ENCODE measurements at regions not wholly inside any gene's neighbourhood (a gene's known extent, or its start where the extent isn't known, plus 50 kb on each side); places are given as distances from the start of the nearest gene placed in this dataset.

DNA sequence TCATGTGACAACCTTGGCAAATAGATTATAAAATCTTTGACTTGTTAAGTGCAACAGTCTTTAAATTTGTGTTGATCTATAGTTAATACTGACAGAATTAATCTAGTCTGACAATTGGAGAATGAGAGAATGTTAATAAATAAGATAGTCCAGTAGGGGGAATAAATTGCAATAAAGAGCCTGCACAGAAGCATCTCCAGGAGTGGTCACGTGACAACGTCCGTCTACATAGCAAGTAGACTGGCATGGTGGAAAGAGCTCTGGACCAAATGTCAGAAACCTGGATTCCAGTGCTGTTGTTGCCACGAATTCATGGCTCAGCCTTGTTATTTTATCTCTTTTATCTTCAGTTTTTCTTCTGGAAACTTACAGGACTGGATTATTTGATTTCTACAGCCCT, 436.5 kb downstream of the RAB28 start:
- DNase-seq (ENCODE audit: low read depth) = no peak

DNA sequence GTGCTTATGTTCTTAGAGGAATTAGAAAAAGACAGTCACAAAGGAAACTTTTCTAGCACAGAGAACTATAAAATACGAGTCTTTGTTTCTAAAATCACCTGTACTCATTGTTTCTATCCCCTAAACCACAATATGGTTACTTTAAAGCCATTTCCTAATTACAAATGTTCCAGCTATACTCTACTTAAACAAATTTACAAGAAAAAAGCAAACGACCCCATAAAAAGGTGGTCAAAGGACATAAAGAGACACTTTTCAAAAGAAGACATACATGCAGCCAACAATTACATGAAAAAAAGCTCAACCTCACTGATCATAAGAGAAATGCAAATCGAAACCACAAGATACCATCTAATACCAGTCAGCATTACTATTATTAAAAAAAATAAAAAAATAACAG, 447.3 kb downstream of the RAB28 start:
- no peak for DNase-seq (ENCODE audit: low read depth)

DNA sequence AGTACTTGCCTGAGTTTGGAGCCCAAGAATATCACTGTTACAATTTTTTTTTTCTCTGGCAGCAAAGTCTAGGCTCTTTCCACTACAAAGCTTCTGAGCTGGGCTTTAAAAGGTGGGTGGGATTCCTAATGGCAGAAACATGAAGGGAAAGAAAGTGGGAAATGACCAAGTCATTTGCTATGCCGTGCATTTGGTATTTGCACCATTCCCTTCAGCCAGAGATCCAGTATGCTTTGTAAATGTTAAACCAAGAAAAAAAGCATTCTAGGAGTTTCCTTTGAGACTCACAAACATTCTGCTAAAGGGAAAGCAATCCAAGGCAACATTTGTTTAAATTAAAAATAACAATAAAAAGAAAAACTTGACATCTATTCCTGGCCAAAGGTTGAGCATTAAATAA, 451.2 kb downstream of the RAB28 start:
- DNase-seq (ENCODE audit: low read depth) = no peak

DNA sequence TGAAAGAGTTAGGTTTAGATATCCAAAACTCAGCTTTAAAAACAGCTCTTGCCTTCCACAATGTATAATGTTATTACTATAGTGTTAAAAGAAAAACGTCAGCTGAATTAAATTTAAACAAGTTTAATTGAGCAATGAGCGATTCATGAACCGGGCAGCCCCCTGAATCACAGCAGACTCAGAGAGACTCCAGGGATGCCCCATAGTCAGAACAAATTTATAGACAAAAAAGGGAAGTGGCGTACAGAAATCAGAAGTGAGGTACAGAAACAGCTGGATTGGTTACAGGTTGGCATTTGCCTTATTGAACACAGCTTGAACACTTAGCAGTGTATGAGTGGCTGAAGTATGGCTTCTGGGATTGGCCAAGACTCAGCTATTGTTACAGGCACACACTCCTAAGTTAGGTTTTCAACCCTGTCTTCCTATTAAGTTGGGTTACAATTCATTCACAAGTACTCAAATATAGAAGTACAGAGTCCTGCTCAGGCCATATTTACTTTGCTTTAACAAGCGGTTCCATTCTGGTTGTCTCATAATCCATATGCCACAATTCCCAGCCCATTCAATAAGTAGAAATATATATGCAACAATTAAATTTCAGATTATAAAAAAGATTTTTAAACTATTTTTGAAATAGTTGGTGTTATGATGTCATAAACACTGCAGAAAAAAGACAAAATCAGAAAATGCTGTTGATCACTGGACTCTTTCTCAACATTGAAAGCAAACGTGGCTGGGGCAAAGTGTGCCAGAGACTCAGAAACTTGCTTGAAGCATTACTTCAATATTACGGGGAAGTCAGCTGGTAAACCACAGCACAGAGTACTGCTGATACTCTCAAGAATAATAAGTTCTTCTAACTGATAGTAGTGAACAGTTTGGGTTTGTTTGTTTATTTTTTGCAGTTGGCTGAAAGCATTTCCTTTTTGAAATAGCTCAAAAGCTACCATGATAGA, 459.7 kb downstream of the RAB28 start:
- DNase-seq (ENCODE audit: low read depth) = no peak

DNA sequence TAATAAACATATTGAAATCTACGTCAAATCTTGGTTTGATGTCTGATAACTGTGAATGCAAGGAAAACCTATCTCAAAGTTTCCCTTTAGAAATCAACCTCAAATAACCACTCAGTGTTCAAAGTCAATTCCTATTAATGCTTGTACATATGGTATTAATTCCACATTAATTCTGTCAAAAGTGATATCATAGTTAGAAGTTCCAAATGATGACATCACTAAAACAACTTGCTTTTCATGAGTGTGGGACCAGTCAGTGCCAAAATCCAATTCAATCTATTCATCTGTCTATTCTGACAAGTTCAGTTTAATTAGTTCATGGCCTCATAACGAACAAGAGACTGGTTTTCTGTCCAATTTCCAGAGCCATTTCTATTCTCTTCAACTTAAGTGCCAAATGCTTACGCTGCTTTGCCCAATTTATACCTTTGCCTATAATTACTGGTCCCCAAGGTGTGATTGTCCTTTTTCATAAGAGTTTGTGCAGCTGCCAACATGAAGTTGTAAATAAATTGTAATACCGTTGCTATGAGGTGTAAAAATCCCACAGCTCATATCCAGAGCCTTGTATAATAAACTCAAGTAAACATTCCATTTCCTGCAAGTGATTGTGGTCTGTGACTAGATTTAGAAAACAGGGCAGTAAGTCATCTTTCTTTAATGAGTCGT, 476.2 kb downstream of the RAB28 start:
- DNase-seq (ENCODE audit: low read depth) = no peak

DNA sequence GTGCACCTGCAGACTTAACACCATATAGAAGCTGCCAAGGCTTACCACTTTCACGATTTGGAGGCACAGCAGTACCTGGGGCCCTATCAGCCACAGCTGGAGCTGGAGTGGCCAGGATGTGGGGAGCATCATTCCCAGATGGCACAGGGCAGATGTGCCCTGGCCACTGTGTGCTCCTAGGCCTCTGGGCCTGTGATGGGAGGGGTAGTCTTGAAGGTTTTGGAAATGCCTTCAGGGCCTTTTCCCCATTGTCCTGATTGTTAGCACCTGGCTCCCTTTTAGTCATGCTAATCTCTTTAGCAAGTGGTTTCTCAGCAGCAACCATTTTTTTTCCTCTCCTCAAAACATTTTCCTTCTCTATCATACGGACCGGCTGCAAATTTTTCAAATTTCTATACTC, 490.2 kb downstream of the RAB28 start:
- no peak for DNase-seq (ENCODE audit: low read depth)

DNA sequence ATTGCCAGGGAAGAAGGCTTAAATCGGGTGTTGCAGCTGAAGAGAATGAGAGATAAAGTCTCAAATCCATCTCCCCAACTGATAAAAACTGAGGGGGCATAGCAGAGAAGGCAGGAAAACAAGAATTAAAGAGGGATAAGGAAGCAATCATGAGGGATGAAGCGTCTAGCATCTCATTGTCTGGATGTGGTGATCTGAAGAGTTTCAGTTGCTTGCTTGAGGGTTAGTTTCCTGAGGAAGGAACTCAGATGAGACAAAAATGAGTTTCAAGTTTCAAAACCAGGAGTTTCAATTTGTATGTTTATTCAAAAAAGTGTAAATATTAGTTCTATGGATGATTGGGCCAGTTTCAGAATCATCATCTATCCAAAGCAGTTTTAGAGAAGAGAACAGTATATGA, 496.9 kb downstream of the RAB28 start:
- no peak for DNase-seq (ENCODE audit: low read depth)

DNA sequence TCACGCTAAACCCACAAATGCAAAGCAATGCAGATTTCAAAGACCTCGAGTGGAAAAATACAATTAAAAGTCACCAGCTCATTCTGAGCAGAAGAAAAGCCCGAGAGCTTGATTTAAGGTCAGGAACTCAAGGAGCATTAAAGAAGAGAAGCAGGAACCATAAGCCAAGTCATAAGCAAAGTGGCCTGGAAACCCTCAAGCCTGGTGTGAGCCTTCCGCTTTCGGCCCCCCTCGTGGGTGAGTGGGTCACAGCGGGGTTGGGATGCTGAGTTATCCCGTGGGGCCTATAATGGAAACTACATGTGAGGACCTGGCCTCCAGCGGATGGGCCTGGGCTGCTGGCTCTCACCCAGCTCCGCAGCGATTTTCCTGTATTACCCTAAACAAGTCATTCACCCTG, 504.3 kb downstream of the RAB28 start:
- DNase-seq (ENCODE audit: low read depth) = no peak

DNA sequence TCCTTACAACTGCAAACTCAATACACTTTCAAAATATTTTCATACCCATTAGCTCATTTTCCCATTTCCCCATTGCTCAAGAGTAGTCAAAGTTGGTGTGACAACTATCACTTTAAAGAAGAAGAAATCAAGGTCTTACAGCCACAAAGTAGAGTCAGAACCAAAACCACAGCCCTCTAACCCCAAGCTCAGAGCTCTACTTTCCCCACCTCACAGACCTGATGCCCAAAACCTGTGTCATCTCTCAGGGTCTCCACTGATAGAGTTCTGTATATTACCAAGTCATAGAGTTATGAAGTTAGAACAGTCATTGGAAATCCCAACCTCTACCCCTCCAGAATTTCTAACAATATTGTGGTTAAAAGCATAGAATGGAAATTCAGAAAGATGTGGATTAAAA, 505.8 kb downstream of the RAB28 start:
- no peak for DNase-seq (ENCODE audit: low read depth)

DNA sequence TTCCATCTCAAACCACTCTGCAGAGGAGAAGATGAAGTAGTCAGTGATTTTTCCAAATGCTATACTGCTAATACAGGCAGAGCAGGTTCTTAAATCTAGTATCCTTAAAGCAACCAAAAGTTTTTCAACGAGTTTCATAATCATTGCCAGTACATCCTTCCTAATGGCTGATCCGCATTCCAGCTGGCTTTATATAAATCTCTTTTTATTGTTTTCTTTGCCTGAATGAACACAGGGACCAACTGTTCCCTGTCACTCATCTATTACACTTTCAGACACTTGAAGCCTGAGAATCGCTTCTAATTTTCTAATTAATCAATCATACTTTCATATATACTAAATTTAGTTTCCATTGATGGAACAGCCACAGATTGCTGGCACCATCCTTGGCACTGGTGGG, 508.6 kb downstream of the RAB28 start:
- no peak for DNase-seq (ENCODE audit: low read depth)

DNA sequence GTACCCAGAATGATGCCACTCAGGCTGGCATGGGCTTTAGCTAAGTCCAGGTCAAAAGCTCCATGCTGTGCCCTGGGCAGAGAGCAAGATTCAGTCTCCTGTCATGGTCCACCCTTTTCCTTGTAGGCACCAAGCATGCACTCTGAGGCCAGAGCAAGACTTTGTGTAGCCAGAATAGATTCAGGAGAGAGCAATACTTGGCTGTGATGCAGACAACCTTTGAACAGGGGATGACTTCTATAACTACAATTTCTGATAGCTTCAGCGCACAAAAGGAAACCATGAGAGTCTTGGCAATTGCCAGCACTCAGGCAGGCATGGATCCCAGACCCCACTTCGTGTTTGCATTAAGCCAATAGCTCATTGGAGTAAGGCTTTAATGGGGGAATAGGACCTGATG, 510.6 kb downstream of the RAB28 start:
- DNase-seq (ENCODE audit: low read depth) = no peak

DNA sequence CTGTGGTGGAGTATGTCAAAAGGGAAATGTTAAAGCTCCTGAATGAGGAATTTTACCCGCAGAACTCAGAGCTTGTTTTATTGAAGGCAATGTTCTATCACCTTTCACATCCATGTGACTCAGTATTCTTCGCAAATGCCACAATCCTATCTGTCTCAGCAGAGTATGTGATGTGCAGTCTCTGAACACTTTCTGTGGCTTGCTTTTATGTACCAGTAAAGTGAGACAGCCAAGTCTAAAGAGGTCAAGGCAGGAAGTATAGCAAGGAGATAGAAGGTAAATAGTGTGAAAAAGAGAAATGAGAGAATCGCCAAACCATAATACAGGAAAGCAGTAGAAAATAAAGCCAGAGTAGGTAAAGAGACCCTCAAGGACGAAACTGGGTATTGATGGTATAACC, 515.8 kb downstream of the RAB28 start:
- no peak for DNase-seq (ENCODE audit: low read depth)

DNA sequence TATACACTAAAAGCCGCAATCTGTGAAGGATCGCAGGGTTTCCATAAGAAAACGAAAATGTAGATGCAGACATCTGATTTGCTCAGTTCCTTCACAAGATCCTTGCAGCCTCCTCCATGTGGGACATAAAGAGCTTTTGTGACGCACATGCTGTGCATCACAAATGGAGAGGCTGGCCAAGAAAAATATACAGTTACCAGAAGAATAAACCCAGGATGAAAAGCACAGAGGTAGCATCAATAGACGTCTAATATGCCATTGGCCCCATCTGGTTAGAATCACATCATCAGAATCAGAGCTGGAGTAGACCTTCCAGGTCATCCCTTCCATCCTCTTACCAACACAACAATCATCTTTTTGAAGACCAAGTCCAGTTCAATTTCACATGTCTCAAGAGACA, 517.4 kb downstream of the RAB28 start:
- DNase-seq (ENCODE audit: low read depth) = no peak

DNA sequence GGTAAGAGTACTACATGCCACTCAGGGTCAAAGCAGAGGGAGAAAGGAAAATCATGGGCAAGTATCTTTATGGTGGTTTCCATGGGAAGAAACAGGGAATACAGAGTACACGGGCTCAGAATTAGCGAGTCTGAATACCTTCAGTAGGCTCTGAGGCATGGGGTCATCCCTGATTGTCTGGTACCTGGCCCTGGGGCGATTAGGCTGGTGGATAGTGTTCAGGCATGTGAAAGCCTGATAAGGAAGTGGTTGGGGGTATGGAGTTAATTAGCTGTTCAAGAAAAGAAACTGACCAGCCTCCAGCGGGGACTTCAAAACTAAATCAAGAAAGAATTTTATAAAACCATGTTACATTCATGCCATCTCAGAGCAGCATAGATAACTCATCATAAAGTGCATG, 518.8 kb downstream of the RAB28 start:
- no peak for DNase-seq (ENCODE audit: low read depth)

DNA sequence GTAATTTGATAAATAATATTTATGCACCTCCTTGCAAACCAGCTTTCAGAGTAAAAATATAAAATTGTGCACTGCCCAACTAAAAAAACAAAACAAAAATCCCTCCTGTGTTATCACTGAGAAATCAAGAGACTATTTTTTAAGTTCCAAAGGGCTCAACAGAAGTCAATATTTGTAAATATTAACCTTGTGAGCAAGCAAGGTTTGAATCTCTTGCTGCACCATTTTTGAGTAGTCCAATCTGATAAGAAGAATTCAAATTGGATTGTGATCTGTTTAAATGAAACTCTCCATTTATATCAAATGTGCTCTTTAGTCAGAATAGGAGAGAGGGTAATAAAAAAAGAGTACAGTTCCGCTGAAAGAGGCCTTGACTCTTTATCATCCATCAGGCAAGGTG, 520.2 kb downstream of the RAB28 start:
- no peak for DNase-seq (ENCODE audit: low read depth)

DNA sequence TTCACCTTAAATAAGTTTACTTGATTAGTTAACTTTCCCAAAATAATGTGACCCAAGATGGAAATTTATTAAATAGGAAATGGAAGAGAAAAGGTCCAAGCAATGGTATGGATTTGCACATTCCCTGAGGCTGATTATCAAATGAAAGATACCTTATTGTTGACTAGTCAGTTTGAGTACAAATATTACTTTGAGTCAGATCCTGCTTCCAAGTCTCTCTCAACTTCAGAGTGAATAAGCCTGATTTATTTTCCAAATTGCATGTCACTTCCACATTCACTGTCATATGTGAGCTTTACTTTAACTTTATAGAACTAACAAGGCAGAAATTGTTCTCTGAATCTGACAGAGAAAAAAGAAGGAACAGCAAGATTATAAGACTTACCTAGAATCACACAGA, 520.8 kb downstream of the RAB28 start:
- no peak for DNase-seq (ENCODE audit: low read depth)

DNA sequence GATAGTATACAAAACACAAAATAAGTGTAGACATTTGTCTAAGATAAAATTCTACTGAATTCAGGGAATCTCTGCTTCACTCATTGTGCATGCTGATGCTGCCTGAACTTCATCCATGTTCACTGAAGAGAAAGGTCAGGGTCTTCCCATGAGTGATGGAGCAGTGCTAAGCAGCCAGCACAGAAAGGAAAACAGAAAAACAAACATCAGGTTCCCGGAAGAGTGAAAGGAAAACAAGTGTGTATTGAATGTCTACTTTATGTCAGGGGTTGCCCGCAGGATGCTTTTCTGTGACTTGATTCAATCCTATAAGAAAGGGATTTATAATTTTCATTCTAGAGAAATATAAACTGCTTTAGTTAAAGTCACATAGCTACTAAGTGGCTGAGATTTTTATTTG, 522.4 kb downstream of the RAB28 start:
- DNase-seq (ENCODE audit: low read depth) = no peak

DNA sequence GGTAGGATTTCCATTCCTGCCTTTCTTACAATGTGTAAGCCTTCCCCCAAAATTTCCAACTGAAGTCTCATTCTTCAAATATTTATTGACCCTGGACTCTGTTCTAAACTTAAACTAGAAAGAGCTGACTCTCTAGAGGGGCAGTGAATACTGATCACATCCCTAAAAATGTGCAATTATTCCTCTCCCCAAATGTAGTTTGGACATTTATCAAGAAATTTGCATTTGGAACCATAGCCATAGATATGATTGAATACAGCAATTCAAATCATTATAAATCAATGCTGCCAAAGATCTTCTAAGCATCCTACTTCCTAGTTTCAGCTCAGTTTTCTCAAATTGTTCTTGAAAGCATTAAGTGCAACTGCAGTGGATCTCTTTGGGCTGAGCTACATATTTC, 525.7 kb downstream of the RAB28 start:
- DNase-seq (ENCODE audit: low read depth) = no peak

DNA sequence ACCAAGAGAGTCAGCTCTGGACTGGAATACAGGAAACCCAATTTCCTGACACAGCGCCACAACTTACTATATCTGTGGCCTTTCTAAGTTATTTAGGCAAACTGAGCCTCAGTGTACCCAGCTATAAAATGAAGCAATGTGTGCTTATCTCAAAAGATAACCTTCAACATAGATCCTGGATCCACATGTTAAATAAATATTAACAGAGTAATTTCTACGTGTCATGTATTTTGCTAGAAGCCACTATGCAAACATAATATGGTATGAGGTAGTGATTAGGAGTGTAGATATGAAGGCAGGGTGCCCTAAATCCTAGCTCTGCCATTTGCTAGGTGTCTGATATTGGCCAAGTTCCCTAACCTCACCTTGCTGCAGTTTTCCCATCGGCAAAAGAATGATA, 527.0 kb downstream of the RAB28 start:
- no peak for DNase-seq (ENCODE audit: low read depth)

DNA sequence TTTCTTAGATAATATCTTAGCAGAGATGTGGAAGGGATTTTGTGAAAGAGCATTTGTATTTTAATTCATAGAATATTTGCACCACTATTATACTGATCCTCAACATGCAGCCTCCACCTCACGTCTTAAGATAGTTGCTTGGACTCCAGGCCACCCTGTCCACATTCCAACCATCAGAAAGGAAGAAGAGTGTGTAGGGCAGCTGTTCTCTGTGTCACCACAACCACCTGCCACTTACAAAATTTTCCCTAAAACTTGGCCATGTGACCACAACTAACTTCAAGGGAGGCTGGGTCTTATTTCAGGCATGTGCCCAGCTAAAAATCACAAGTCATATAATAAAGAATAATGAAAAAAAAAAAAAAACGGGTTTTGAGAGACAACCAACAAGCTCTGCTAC, 528.1 kb downstream of the RAB28 start:
- no peak for DNase-seq (ENCODE audit: low read depth)

DNA sequence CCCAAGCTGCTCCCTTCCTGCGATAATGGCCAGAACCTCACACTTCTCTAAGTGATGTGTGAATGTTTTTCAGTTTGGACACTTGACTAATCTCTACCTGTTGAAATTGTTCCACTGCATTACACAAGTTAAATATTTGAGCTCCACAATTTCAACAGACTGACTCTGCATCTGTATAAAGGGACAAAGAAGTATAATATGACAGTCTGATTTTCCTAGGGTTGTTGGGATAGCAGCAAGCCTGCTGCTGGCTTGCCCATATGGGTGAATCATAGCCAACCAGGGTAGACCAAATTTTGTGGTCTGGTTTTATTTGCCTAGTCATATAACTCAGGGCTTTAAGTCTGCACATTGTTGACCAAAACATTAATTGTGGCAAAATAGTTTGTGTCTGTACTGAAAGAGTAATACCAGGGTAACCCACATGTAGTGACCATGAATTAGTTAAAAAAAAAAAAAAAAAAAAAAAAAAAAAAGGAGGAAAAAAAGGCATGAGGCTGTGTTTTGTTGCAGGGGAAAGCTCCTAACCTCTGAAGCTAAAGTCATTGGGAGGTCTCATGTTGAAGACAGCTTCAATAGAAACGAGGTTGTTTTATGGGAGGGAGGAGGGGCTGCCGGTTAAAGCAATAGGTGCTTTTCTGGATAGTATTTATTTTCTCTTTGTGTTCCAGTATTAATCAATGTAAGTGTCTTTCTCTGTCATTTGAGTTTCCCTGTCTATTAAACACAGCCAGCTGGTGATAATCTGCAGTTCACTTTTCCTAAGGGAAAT, 534.2 kb downstream of the RAB28 start:
- no peak for DNase-seq (ENCODE audit: low read depth)

DNA sequence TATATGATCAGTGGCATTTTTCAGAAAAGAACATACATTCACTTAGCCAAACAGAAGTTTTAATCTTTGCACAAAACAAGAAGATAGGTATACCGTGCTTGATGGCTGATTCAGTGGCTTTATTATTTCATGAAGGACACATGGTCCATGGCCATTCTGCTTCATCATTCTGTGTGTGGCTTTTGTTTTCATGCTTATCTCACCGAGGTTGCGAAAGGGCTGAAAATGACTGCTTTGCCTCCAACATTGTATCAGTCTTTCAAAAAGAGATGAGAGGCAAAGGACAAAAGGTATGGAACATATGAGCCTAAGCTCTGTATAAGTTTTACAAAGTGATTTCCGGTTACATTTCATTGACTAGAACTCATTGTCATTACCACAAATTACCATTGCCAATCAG, 541.1 kb downstream of the RAB28 start:
- DNase-seq (ENCODE audit: low read depth) = no peak

DNA sequence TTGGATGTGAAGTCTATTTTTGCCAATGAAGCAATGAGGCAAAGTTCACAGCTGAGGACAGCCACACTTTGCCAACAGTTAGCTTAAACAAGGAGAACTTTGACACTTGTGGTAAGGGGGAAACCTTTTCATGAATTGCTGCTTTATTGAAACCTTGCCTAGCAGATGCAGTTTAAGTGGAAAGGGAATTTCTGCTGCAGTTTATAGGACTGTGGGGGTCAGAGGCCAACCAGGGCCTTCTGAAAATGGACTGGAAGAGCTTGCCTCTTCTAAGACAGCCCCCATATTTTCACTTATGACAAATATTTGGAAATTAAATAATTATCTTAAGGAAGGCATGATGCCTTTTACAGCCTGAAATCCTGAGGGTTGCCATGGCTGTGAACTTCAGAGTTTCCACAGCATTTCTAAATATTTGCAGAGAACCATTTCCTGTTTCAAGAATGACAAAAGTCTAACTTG, 550.3 kb downstream of the RAB28 start:
- no peak for DNase-seq (ENCODE audit: low read depth)
